OCI-LY1 (cell line): ENCODE measurements at regions not wholly inside any gene's neighbourhood (a gene's known extent, or its start where the extent isn't known, plus 50 kb on each side); places are given as distances from the start of the nearest gene placed in this dataset.

Experiments
- H2AFZ ChIP-seq: fragments of 200-600 bp; sonication (generic), shearing (Covaris generic); 2 replicates; pipeline ENCODE4 v1.6.0; 2014; ENCODE audit warnings: antibody characterized with exemption, mild to moderate bottlenecking, low read length
- H3F3A ChIP-seq: fragments of 200-600 bp; sonication (generic), shearing (Covaris generic); 2 replicates; pipeline ENCODE4 v1.6.0; 2014; ENCODE audit warnings: mild to moderate bottlenecking, antibody characterized with exemption, low read length, moderate library complexity; ENCODE audit not compliant: insufficient read depth
- H3K27ac ChIP-seq: fragments of 200-600 bp; sonication (generic); 2 replicates; pipeline ENCODE4 v1.5.1; 2014; ENCODE audit warnings: low read length, mixed run types, mild to moderate bottlenecking, low read depth; ENCODE audit not compliant: poor library complexity, severe bottlenecking
- H3K27me3 ChIP-seq: fragments of 200-600 bp; sonication (generic); 2 replicates; pipeline ENCODE4 v1.6.0; 2014; ENCODE audit warnings: antibody characterized with exemption, mild to moderate bottlenecking, low read length, moderate library complexity; ENCODE audit not compliant: insufficient read depth
- H3K36me3 ChIP-seq: fragments of 200-600 bp; sonication (generic); 2 replicates; pipeline ENCODE4 v1.6.1; 2014; ENCODE audit warnings: mild to moderate bottlenecking, antibody characterized with exemption, low read length, moderate library complexity, mixed read lengths; ENCODE audit not compliant: insufficient read depth
- H3K4me1 ChIP-seq: fragments of 200-600 bp; sonication (generic); 2 replicates; pipeline ENCODE4 v1.5.1; 2014; ENCODE audit warnings: mild to moderate bottlenecking, low read length, moderate library complexity; ENCODE audit not compliant: insufficient read depth, severe bottlenecking
- H3K4me2 ChIP-seq: fragments of 200-600 bp; sonication (generic), shearing (Covaris generic); 2 replicates; pipeline ENCODE4 v1.6.1; 2014; ENCODE audit warnings: low read length
- H3K4me3 ChIP-seq: fragments of 200-600 bp; sonication (generic); 2 replicates; pipeline ENCODE4 v1.5.1; 2014; ENCODE audit warnings: low read length, low read depth, mild to moderate bottlenecking, mixed read lengths; ENCODE audit not compliant: poor library complexity, severe bottlenecking
- H3K79me2 ChIP-seq: fragments of 200-600 bp; shearing (Covaris generic); 2 replicates; pipeline ENCODE4 v1.6.1; 2016; ENCODE audit warnings: mixed run types, low read length, mixed read lengths; ENCODE audit not compliant: insufficient read depth
- H3K9ac ChIP-seq: fragments of 200-600 bp; sonication (generic), shearing (Covaris generic); 2 replicates; pipeline ENCODE4 v1.6.1; 2014; ENCODE audit warnings: mild to moderate bottlenecking, low read length, mixed read lengths
- H3K9me2 ChIP-seq: fragments of 200-600 bp; sonication (generic), shearing (Covaris generic); 2 replicates; pipeline ENCODE4 v1.6.1; 2014; ENCODE audit warnings: low read depth, mild to moderate bottlenecking, low read length, mixed read lengths
- H3K9me3 ChIP-seq: fragments of 200-600 bp; shearing (Covaris generic); 2 replicates; pipeline ENCODE4 v1.6.1; 2014; ENCODE audit warnings: low read length, mixed read lengths
- H4K20me1 ChIP-seq: fragments of 200-600 bp; sonication (generic), shearing (Covaris generic); 2 replicates; pipeline ENCODE4 v1.6.0; 2016; ENCODE audit warnings: mild to moderate bottlenecking, low read length; ENCODE audit not compliant: insufficient read depth
- EZH2 ChIP-seq: fragments of 200-600 bp; sonication (generic), shearing (Covaris generic); IDR thresholded peaks from 2 replicates; pipeline ENCODE4 v1.8.0; 2017; ENCODE audit warnings: borderline replicate concordance, mixed run types, mild to moderate bottlenecking, antibody characterized with exemption, low read length, moderate library complexity, mixed read lengths
- TF ChIP-seq, protein P1 (sequence below): fragments of 200-600 bp; sonication (generic), shearing (Covaris generic); IDR thresholded peaks from 2 replicates; pipeline ENCODE4 v1.5.1; 2017; ENCODE audit warnings: mild to moderate bottlenecking, antibody characterized with exemption, low read length, moderate library complexity, mixed read lengths

DNA sequence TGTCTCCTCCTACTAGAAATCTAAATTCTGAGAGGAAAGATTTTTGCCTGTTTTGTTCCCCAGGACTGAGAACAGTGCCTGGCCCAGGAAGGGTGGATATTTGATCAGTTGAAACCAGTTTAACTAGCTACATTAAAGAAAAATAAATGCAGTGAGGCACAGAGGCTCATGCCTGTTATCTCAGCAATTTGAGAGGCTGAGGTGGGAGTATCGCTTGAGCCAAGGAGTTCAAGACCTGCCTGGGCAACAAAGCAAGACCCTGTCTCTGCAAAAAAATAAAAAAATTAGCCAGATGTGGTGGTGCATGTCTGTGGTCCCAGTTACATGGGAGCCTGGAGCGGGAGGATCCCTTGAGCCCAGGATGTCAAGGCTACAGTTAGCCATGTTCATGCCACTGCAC is 104.8 kb upstream of the CPEB4 start:
- no peaks in the 10 kb centered on the region for H4K20me1 ChIP-seq
- peaks cover 91% of the 10 kb centered on the region for H3K4me1 ChIP-seq
- no peaks in the 10 kb centered on the region for H3K9me3 ChIP-seq
- no peaks in the 10 kb centered on the region for H3K36me3 ChIP-seq
- no peak overlapping the region for H3K4me3 ChIP-seq
- H3K9ac ChIP-seq, result no peak overlapping the region
- no peaks in the 10 kb centered on the region for H3K27me3 ChIP-seq
- H3K4me2 ChIP-seq, result no peak overlapping the region
- peak overlapping the region; percentile 72 for H3K27ac ChIP-seq
- H3F3A ChIP-seq, result 0 out of 2 replicates have a peak, but pooled peaks cover 4% of the 10 kb centered on the region
- H3K9me2 ChIP-seq, result no peaks in the 10 kb centered on the region
- no peak overlapping the region for H2AFZ ChIP-seq
- H3K79me2 ChIP-seq, result no peaks in the 10 kb centered on the region
- no peak for TF ChIP-seq EZH2
- TF ChIP-seq, protein P1, sequence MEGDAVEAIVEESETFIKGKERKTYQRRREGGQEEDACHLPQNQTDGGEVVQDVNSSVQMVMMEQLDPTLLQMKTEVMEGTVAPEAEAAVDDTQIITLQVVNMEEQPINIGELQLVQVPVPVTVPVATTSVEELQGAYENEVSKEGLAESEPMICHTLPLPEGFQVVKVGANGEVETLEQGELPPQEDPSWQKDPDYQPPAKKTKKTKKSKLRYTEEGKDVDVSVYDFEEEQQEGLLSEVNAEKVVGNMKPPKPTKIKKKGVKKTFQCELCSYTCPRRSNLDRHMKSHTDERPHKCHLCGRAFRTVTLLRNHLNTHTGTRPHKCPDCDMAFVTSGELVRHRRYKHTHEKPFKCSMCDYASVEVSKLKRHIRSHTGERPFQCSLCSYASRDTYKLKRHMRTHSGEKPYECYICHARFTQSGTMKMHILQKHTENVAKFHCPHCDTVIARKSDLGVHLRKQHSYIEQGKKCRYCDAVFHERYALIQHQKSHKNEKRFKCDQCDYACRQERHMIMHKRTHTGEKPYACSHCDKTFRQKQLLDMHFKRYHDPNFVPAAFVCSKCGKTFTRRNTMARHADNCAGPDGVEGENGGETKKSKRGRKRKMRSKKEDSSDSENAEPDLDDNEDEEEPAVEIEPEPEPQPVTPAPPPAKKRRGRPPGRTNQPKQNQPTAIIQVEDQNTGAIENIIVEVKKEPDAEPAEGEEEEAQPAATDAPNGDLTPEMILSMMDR, result no peak

DNA sequence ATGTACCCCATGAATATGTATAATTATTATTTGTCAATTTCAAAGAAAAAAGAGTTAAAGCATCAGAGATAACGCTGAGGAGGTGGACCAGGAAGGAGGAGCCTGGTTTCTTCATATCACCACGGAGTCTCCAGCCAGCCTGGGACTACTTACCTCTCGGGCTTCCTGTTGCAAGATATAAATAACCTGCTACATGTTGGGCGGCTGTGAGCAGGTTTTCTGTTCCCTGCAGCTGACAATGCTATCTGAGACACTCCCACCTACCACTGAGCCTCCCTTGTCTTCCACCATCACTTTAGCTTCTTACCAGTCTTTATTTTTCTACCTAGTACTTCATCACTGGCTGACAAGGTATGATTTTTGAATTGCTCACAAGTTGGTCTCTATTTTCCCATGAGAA is 102.7 kb upstream of the CPEB4 start:
- TF ChIP-seq, protein P1, result no peak
- TF ChIP-seq EZH2, result no peak
- Histone ChIP-seq H2AFZ (no peak overlapping the region), H3K79me2 (no peaks in the 10 kb centered on the region), H3K4me1 (peaks cover 91% of the 10 kb centered on the region), H3K36me3 (no peaks in the 10 kb centered on the region), H3K27ac (peak overlapping the region; percentile 11), H3K4me3 (no peak overlapping the region), H4K20me1 (no peaks in the 10 kb centered on the region), H3K9me3 (no peaks in the 10 kb centered on the region), H3K4me2 (no peak overlapping the region), H3K9ac (no peak overlapping the region), H3K27me3 (no peaks in the 10 kb centered on the region), H3F3A (0 out of 2 replicates have a peak, but pooled peaks cover under 1% of the 10 kb centered on the region), H3K9me2 (no peaks in the 10 kb centered on the region)

- no peaks in the 10 kb centered on the region for H3K36me3 ChIP-seq
- no peak overlapping the region for H2AFZ ChIP-seq
- H3K4me3 ChIP-seq, result no peak overlapping the region
- no peak overlapping the region for H3K9ac ChIP-seq
- no peaks in the 10 kb centered on the region for H3F3A ChIP-seq
- no peaks in the 10 kb centered on the region for H4K20me1 ChIP-seq
- no peaks in the 10 kb centered on the region for H3K27me3 ChIP-seq
- no peaks in the 10 kb centered on the region for H3K9me2 ChIP-seq
- no peak overlapping the region for H3K4me2 ChIP-seq
- H3K27ac ChIP-seq, result peak overlapping the region; percentile 11
- no peaks in the 10 kb centered on the region for H3K9me3 ChIP-seq
- peaks cover 91% of the 10 kb centered on the region for H3K4me1 ChIP-seq
- TF ChIP-seq, protein P1, result no peak
- no peak for TF ChIP-seq EZH2
- H3K79me2 ChIP-seq, result no peaks in the 10 kb centered on the region
Observed at GRCh38 chr5:173785866-173786265, 102.3 kb upstream of the CPEB4 start.
